IMR-90 (cell line): ENCODE measurements at regions not wholly inside any gene's neighbourhood (a gene's known extent, or its start where the extent isn't known, plus 50 kb on each side); places are given as distances from the start of the nearest gene placed in this dataset.

ENCODE experiments used
- ATAC-seq: fragments of 200-7000 bp; cut with Tn5 transposase; 2 replicates; pipeline ENCODE4 v1.9.1; 2020; ENCODE audit warnings: low read depth, mild to moderate bottlenecking, moderate library complexity
- BruUV-seq: library from RNA; stranded (reverse); fragments of 400-500 nt; replicated peaks from 2 replicates; lab custom pipeline; 2021; lab: Mats Ljungman, UMichigan
- CTCF ChIA-PET: fragments of 300-600 bp; formaldehyde crosslinking; extraction: SDS; loops from one replicate; lab custom pipeline; 2021; ENCODE audit warnings: antibody characterized with exemption; lab: Yijun Ruan, JAX
- POLR2A ChIA-PET: fragments of 300-600 bp; sonication (Branson Sonifier 250); formaldehyde crosslinking; loops from one replicate; lab custom pipeline; 2022; ENCODE audit warnings: antibody characterized with exemption; ENCODE audit not compliant: unreplicated experiment; lab: Charles Lee
- DNase-seq: peaks from one replicate; pipeline ENCODE4 v3.0.0; 2013
- H2AFZ ChIP-seq: replicated peaks from 2 replicates; pipeline ENCODE3; 2013; ENCODE audit warnings: low read length, mild to moderate bottlenecking; ENCODE audit not compliant: poor library complexity
- H2AK5ac ChIP-seq: 2 replicates; pipeline ENCODE4 v1.6.1; 2013; ENCODE audit warnings: low read depth, low read length, inconsistent platforms
- H2AK9ac ChIP-seq: replicated peaks from 2 replicates; pipeline ENCODE3; 2013; ENCODE audit warnings: mild to moderate bottlenecking, low read depth, low read length, moderate library complexity; ENCODE audit not compliant: poor library complexity
- H2BK120ac ChIP-seq: 2 replicates; pipeline ENCODE4 v1.6.1; 2013; ENCODE audit warnings: low read depth, low read length, inconsistent platforms
- H2BK15ac ChIP-seq: 3 replicates; pipeline ENCODE4 v1.6.1; 2013; ENCODE audit warnings: low read depth, low read length, inconsistent platforms
- H2BK20ac ChIP-seq: 2 replicates; pipeline ENCODE4 v1.6.1; 2013; ENCODE audit warnings: low read depth, mild to moderate bottlenecking, inconsistent platforms, low read length, moderate library complexity
- H2BK5ac ChIP-seq: 2 replicates; pipeline ENCODE4 v1.6.1; 2013; ENCODE audit warnings: mild to moderate bottlenecking, low read depth, low read length, inconsistent platforms; ENCODE audit not compliant: poor library complexity, severe bottlenecking
- H3K14ac ChIP-seq: replicated peaks from 2 replicates; pipeline ENCODE4 v1.6.1; 2013; ENCODE audit warnings: low read depth, low read length, inconsistent platforms
- H3K18ac ChIP-seq: 2 replicates; pipeline ENCODE4 v1.6.1; 2013; ENCODE audit warnings: low read depth, low read length, control low read depth
- H3K23ac ChIP-seq: 2 replicates; pipeline ENCODE4 v1.6.1; 2013; ENCODE audit warnings: low read depth, low read length, inconsistent platforms
- H3K27ac ChIP-seq: 2 replicates; pipeline ENCODE4 v1.5.1; 2013; ENCODE audit warnings: mild to moderate bottlenecking, control low read depth, low read length; ENCODE audit not compliant: insufficient read depth
- H3K27me3 ChIP-seq: 2 replicates; pipeline ENCODE4 v1.6.1; 2013; ENCODE audit warnings: low read length; ENCODE audit not compliant: control insufficient read depth, insufficient read depth
- H3K36me3 ChIP-seq: 2 replicates; pipeline ENCODE4 v1.6.1; 2013; ENCODE audit warnings: low read length, mixed read lengths; ENCODE audit not compliant: control insufficient read depth, insufficient read depth
- H3K4ac ChIP-seq: 2 replicates; pipeline ENCODE4 v1.6.1; 2013; ENCODE audit warnings: low read depth, low read length, inconsistent platforms
- H3K4me1 ChIP-seq: 2 replicates; pipeline ENCODE4 v1.6.1; 2013; ENCODE audit warnings: low read length, mixed read lengths; ENCODE audit not compliant: control insufficient read depth, insufficient read depth
- H3K4me2 ChIP-seq: 2 replicates; pipeline ENCODE4 v1.6.1; 2013; ENCODE audit warnings: low read depth, mild to moderate bottlenecking, control low read depth, low read length, moderate library complexity
- H3K4me3 ChIP-seq: 2 replicates; pipeline ENCODE4 v1.5.1; 2013; ENCODE audit warnings: low read depth, mild to moderate bottlenecking, control low read depth, low read length, moderate library complexity; ENCODE audit not compliant: insufficient read depth
- H3K56ac ChIP-seq: 2 replicates; pipeline ENCODE4 v1.6.1; 2013; ENCODE audit warnings: low read length, inconsistent platforms; ENCODE audit not compliant: insufficient read depth; ENCODE audit errors: extremely low read depth
- H3K79me1 ChIP-seq, 2 experiments: 2 replicates each; pipeline ENCODE4 v1.6.1; 2013; ENCODE audit warnings: low read length in 2 of 2, inconsistent platforms in 1 of 2, low read depth in 1 of 2
- H3K9ac ChIP-seq: 2 replicates; pipeline ENCODE4 v1.6.1; 2013; ENCODE audit warnings: low read depth, low read length, control low read depth
- H3K9me1 ChIP-seq: 2 replicates; pipeline ENCODE4 v1.6.1; 2013; ENCODE audit warnings: low read length, inconsistent platforms; ENCODE audit not compliant: insufficient read depth
- H3K9me3 ChIP-seq: 2 replicates; pipeline ENCODE4 v1.6.1; 2013; ENCODE audit warnings: low read length; ENCODE audit not compliant: control insufficient read depth, insufficient read depth
- H4K20me1 ChIP-seq: 2 replicates; pipeline ENCODE4 v1.6.1; 2013; ENCODE audit warnings: low read length, inconsistent platforms; ENCODE audit not compliant: insufficient read depth
- H4K5ac ChIP-seq: 2 replicates; pipeline ENCODE4 v1.6.1; 2013; ENCODE audit warnings: mild to moderate bottlenecking, low read depth, low read length, control low read depth
- H4K8ac ChIP-seq, 2 experiments: 2 replicates each; pipeline ENCODE4 v1.6.1; 2013; ENCODE audit warnings: low read depth in 2 of 2, low read length in 2 of 2, control low read depth in 1 of 2, inconsistent platforms in 1 of 2
- H4K91ac ChIP-seq: 2 replicates; pipeline ENCODE4 v1.6.1; 2013; ENCODE audit warnings: low read depth, low read length, inconsistent platforms; ENCODE audit not compliant: insufficient read depth
- BHLHE40 ChIP-seq: fragments of 150-350 bp; IDR thresholded peaks from 2 replicates; pipeline ENCODE4 v1.6.1; 2016; ENCODE audit warnings: mild to moderate bottlenecking, low read depth, low read length
- CEBPB ChIP-seq: IDR thresholded peaks from 2 replicates; pipeline ENCODE4 v1.6.1; 2012; ENCODE audit warnings: low read depth, low read length, improper control_type of control experiment
- CHD1 ChIP-seq: IDR thresholded peaks from 2 replicates; pipeline ENCODE4 v1.6.1; 2012; ENCODE audit warnings: low read depth, low read length, improper control_type of control experiment
- FOS ChIP-seq: fragments of 150-350 bp; IDR thresholded peaks from 2 replicates; pipeline ENCODE4 v1.6.1; 2016; ENCODE audit warnings: low read depth, low read length
- MAFK ChIP-seq: IDR thresholded peaks from 2 replicates; pipeline ENCODE4 v1.6.1; 2012; ENCODE audit warnings: low read depth, low read length, improper control_type of control experiment
- MAZ ChIP-seq: IDR thresholded peaks from 2 replicates; pipeline ENCODE4 v1.6.1; 2012; ENCODE audit warnings: low read depth, mild to moderate bottlenecking, low read length, improper control_type of control experiment, moderate library complexity, borderline replicate concordance
- MXI1 ChIP-seq: IDR thresholded peaks from 2 replicates; pipeline ENCODE4 v1.6.1; 2012; ENCODE audit warnings: low read depth, mild to moderate bottlenecking, low read length, moderate library complexity, borderline replicate concordance
- NFE2L2 ChIP-seq: fragments of 150-350 bp; IDR thresholded peaks from 2 replicates; pipeline ENCODE4 v1.6.1; 2016; ENCODE audit warnings: low read depth, mild to moderate bottlenecking, low read length
- POLR2A ChIP-seq: IDR thresholded peaks from 2 replicates; pipeline ENCODE4 v1.6.1; 2012; ENCODE audit warnings: mild to moderate bottlenecking, low read depth, low read length
- RAD21 ChIP-seq: IDR thresholded peaks from 2 replicates; pipeline ENCODE4 v1.6.1; 2012; ENCODE audit warnings: low read length, improper control_type of control experiment
- RCOR1 ChIP-seq: IDR thresholded peaks from 2 replicates; pipeline ENCODE4 v1.6.1; 2012; ENCODE audit warnings: mild to moderate bottlenecking, low read length, improper control_type of control experiment; ENCODE audit not compliant: insufficient replicate concordance
- RFX5 ChIP-seq: IDR thresholded peaks from 2 replicates; pipeline ENCODE4 v1.8.0; 2012; ENCODE audit warnings: low read depth, mild to moderate bottlenecking, low read length, moderate library complexity
- SMC3 ChIP-seq: fragments of 150-350 bp; IDR thresholded peaks from 2 replicates; pipeline ENCODE4 v1.6.1; 2016; ENCODE audit warnings: low read depth, mild to moderate bottlenecking, antibody characterized with exemption, low read length, moderate library complexity
- WGBS, 2 experiments: methylation state at CpG; one replicate each; pipeline versions ENCODE4 v1.1.5 to v1.1.7; 2013; ENCODE audit warnings: missing lambda C conversion rate in 2 of 2; ENCODE audit not compliant: insufficient read length in 1 of 2; ENCODE audit errors: extremely low coverage in 2 of 2; 5-methylcytosine and 5-hydroxymethylcytosine counted together
- dilution Hi-C: fragments of 300-500 bp; cut with HindIII; formaldehyde crosslinking; loops from one replicate; pipeline ENCODE4 v1.14.3; 2018; ENCODE audit warnings: low sequenced_read_pairs; ENCODE audit not compliant: unreplicated experiment
- in situ Hi-C: fragments of 300-500 bp; cut with MboI; formaldehyde crosslinking; loops from 3 replicates; pipeline ENCODE4 v1.14.3; 2019; ENCODE audit warnings: low sequenced_read_pairs, inconsistent platforms, mixed read lengths
- intact Hi-C: fragments of 100-400 bp; cut with micrococcal nuclease; formaldehyde crosslinking; loops from 2 replicates; pipeline ENCODE4 v1.10.0; 2022
- TF ChIP-seq, protein P1 (sequence below): fragments of 150-350 bp; IDR thresholded peaks from 2 replicates; pipeline ENCODE4 v1.6.1; 2017; ENCODE audit warnings: mild to moderate bottlenecking, antibody characterized with exemption, low read length, low read depth
- TF ChIP-seq, protein P2 (sequence below): conservative IDR thresholded peaks from 2 replicates; pipeline ENCODE4 v1.5.1; 2012; ENCODE audit warnings: mild to moderate bottlenecking, low read depth, low read length, improper control_type of control experiment
- TF ChIP-seq, protein P3 (sequence below): fragments of 150-350 bp; IDR thresholded peaks from 2 replicates; pipeline ENCODE4 v1.6.1; 2016; ENCODE audit warnings: low read depth, mild to moderate bottlenecking, low read length, moderate library complexity, borderline replicate concordance

DNA sequence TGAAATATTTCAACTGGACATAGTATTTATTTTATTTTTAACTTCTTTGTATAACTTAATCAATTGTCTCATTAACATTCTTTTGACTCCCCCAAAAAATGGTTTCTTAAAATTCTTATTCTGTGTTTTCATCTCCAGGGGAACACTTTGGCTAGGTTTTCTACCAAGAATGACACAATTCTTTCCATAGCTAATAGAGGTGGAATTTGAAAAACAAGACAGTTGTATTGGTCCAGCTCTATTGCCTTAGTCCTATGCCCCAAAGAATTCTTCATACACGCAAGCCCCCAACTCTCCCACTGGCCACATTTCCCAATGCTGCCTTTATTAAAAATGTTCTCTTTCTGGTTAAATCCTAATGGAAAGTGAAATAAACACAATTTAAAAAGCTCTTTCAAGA is 104.7 kb upstream of the PKDCC start:
- no peak overlapping the region for H2BK120ac ChIP-seq
- WGBS, 2 experiments = no CpG with 5 or more reads among the region's 1 CpG
- H3K4me2 ChIP-seq = no peak overlapping the region
- no peak overlapping the region for H4K91ac ChIP-seq
- H3K4me3 ChIP-seq = no peak overlapping the region
- H2AK9ac ChIP-seq = no peak overlapping the region
- H3K23ac ChIP-seq = no peak overlapping the region
- H3K79me1 ChIP-seq = no peaks in the 10 kb centered on the region
- dilution Hi-C loops = no loop called here
- in situ Hi-C loops = no loop called here
- H2AK5ac ChIP-seq = no peak overlapping the region
- H2BK5ac ChIP-seq = no peak overlapping the region
- H3K18ac ChIP-seq = no peak overlapping the region
- H4K5ac ChIP-seq = no peak overlapping the region
- ChIA-PET CTCF (no interaction called here), POLR2A (no interaction called here)
- no peak overlapping the region for H3K9ac ChIP-seq
- no peak for ATAC-seq
- H3K14ac ChIP-seq = no peak overlapping the region
- H3K9me1 ChIP-seq = peaks cover 10% of the 10 kb centered on the region
- H3K9me3 ChIP-seq = peaks cover 5% of the 10 kb centered on the region
- DNase-seq = no peak
- H3K27ac ChIP-seq = no peak overlapping the region
- H3K36me3 ChIP-seq = no peaks in the 10 kb centered on the region
- H2BK15ac ChIP-seq = no peak overlapping the region
- peaks cover 15% of the 10 kb centered on the region; the same call in 1 of the 2 replicates for H3K4me1 ChIP-seq
- TF ChIP-seq POLR2A (no peak), MAZ (no peak), NFE2L2 (no peak), RAD21 (no peak), CHD1 (no peak), CEBPB (no peak), RFX5 (no peak), SMC3 (no peak), BHLHE40 (no peak), MXI1 (no peak), MAFK (no peak), FOS (no peak), RCOR1 (no peak)
- TF ChIP-seq, protein P1, sequence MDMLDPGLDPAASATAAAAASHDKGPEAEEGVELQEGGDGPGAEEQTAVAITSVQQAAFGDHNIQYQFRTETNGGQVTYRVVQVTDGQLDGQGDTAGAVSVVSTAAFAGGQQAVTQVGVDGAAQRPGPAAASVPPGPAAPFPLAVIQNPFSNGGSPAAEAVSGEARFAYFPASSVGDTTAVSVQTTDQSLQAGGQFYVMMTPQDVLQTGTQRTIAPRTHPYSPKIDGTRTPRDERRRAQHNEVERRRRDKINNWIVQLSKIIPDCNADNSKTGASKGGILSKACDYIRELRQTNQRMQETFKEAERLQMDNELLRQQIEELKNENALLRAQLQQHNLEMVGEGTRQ = no peak
- TF ChIP-seq, protein P2, sequence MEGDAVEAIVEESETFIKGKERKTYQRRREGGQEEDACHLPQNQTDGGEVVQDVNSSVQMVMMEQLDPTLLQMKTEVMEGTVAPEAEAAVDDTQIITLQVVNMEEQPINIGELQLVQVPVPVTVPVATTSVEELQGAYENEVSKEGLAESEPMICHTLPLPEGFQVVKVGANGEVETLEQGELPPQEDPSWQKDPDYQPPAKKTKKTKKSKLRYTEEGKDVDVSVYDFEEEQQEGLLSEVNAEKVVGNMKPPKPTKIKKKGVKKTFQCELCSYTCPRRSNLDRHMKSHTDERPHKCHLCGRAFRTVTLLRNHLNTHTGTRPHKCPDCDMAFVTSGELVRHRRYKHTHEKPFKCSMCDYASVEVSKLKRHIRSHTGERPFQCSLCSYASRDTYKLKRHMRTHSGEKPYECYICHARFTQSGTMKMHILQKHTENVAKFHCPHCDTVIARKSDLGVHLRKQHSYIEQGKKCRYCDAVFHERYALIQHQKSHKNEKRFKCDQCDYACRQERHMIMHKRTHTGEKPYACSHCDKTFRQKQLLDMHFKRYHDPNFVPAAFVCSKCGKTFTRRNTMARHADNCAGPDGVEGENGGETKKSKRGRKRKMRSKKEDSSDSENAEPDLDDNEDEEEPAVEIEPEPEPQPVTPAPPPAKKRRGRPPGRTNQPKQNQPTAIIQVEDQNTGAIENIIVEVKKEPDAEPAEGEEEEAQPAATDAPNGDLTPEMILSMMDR = no peak
- TF ChIP-seq, protein P3, sequence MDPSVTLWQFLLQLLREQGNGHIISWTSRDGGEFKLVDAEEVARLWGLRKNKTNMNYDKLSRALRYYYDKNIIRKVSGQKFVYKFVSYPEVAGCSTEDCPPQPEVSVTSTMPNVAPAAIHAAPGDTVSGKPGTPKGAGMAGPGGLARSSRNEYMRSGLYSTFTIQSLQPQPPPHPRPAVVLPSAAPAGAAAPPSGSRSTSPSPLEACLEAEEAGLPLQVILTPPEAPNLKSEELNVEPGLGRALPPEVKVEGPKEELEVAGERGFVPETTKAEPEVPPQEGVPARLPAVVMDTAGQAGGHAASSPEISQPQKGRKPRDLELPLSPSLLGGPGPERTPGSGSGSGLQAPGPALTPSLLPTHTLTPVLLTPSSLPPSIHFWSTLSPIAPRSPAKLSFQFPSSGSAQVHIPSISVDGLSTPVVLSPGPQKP = no peak
- H3K56ac ChIP-seq = no peak overlapping the region
- peaks cover 12% of the 10 kb centered on the region for H3K27me3 ChIP-seq
- no peak overlapping the region for H4K8ac ChIP-seq
- no peak overlapping the region for H3K4ac ChIP-seq
- H2AFZ ChIP-seq = no peak overlapping the region
- no peak overlapping the region for H2BK20ac ChIP-seq
- intact Hi-C loops = no loop called here
- no TSS peak for BruUV-seq
- no peaks in the 10 kb centered on the region for H4K20me1 ChIP-seq
